Left ventricle myocardium inferior (tissue), 1 donor: ENCODE measurements at regions not wholly inside any gene's neighbourhood (a gene's known extent, or its start where the extent isn't known, plus 50 kb on each side); places are given as distances from the start of the nearest gene placed in this dataset.

Source experiments
- DNase-seq: peaks from one replicate; pipeline ENCODE4 v3.0.0-alpha.2; 2020
- H3K27ac ChIP-seq: fragments of 200-600 bp; replicated peaks from 2 replicates; pipeline ENCODE4 v1.8.0; 2021
- H3K27me3 ChIP-seq: fragments of 200-600 bp; 2 replicates; pipeline ENCODE4 v1.8.0; 2021; ENCODE audit warnings: low read depth
- H3K36me3 ChIP-seq: fragments of 200-600 bp; 2 replicates; pipeline ENCODE4 v1.8.0; 2021
- H3K4me1 ChIP-seq: fragments of 200-600 bp; 2 replicates; pipeline ENCODE4 v1.8.0; 2021
- H3K4me3 ChIP-seq: fragments of 200-600 bp; 2 replicates; pipeline ENCODE4 v1.8.0; 2021; ENCODE audit warnings: mild to moderate bottlenecking, moderate library complexity
- H3K9me3 ChIP-seq: fragments of 200-600 bp; replicated peaks from 2 replicates; pipeline ENCODE4 v1.8.0; 2021
- CTCF ChIP-seq: fragments of 200-600 bp; IDR thresholded peaks from 2 replicates; pipeline ENCODE4 v1.8.0; 2021; ENCODE audit warnings: antibody characterized with exemption, mild to moderate bottlenecking, borderline replicate concordance
- intact Hi-C: fragments of 100-400 bp; cut with micrococcal nuclease; formaldehyde crosslinking; loops from one replicate; pipeline ENCODE4 v1.11.0; 2022
- donor health status: DM: no; HTN: yes; CAD: no; lungs with severe emphysema.

GRCh38 chr10:84088626-84089025 is 50.7 kb upstream of the GHITM start:
- peaks cover 11% of the 10 kb centered on the region for H3K27me3 ChIP-seq
- H3K27ac ChIP-seq, result peak overlapping the region; percentile 36
- H3K4me3 ChIP-seq, result no peak overlapping the region
- DNase-seq, result no peak
- peaks cover 6% of the 10 kb centered on the region for H3K9me3 ChIP-seq
- no peaks in the 10 kb centered on the region for H3K36me3 ChIP-seq
- H3K4me1 ChIP-seq, result no peaks in the 10 kb centered on the region
- intact Hi-C loops, result no loop called here
- no peak for TF ChIP-seq CTCF

- Histone ChIP-seq H3K4me1 (no peaks in the 10 kb centered on the region), H3K27ac (peak overlapping the region; percentile 36), H3K4me3 (no peak overlapping the region), H3K27me3 (peaks cover 11% of the 10 kb centered on the region), H3K9me3 (peaks cover 1% of the 10 kb centered on the region), H3K36me3 (no peaks in the 10 kb centered on the region)
- intact Hi-C loops, result no loop called here
- no peak for TF ChIP-seq CTCF
- no peak for DNase-seq
These were observed 50.1 kb upstream of the GHITM start for GRCh38 chr10:84089162-84089561.
